HEK293T (cell line): ENCODE measurements at regions not wholly inside any gene's neighbourhood (a gene's known extent, or its start where the extent isn't known, plus 50 kb on each side); places are given as distances from the start of the nearest gene placed in this dataset.

Experiments used
- CTCF ChIA-PET: fragments of 350-600 bp; formaldehyde crosslinking; extraction: SDS; loops from one replicate; lab custom pipeline; 2021; ENCODE audit warnings: antibody characterized with exemption, inconsistent platforms; lab: Yijun Ruan, JAX
- POLR2A ChIA-PET: fragments of 350-600 bp; formaldehyde crosslinking; extraction: SDS; loops from one replicate; lab custom pipeline; 2020; ENCODE audit warnings: antibody characterized with exemption, inconsistent platforms; lab: Yijun Ruan, JAX
- DNase-seq: peaks from one replicate; pipeline ENCODE4 v3.0.0; 2012; ENCODE audit warnings: mixed read lengths; ENCODE audit errors: extremely low spot score
- ARNT ChIP-seq: fragments of 450-650 bp; IDR thresholded peaks from 2 replicates; pipeline ENCODE4 v1.6.1; 2017; ENCODE audit warnings: mild to moderate bottlenecking
- BHLHE40 ChIP-seq: fragments of 450-650 bp; IDR thresholded peaks from 2 replicates; pipeline ENCODE4 v1.6.1; 2016; ENCODE audit warnings: mild to moderate bottlenecking, moderate library complexity, borderline replicate concordance
- CTBP1 ChIP-seq: fragments of 450-650 bp; IDR thresholded peaks from 2 replicates; pipeline ENCODE4 v1.6.1; 2016; ENCODE audit warnings: borderline replicate concordance
- ELF4 ChIP-seq: fragments of 450-650 bp; IDR thresholded peaks from 2 replicates; pipeline ENCODE4 v1.6.1; 2017; ENCODE audit warnings: antibody characterized with exemption
- FOXA1 ChIP-seq: fragments of 450-650 bp; IDR thresholded peaks from 2 replicates; pipeline ENCODE4 v1.6.1; 2016; ENCODE audit warnings: mild to moderate bottlenecking
- FOXK2 ChIP-seq: fragments of 450-650 bp; IDR thresholded peaks from 2 replicates; pipeline ENCODE4 v1.6.1; 2016; ENCODE audit warnings: mild to moderate bottlenecking
- FOXM1 ChIP-seq: fragments of 450-650 bp; IDR thresholded peaks from 2 replicates; pipeline ENCODE4 v1.6.1; 2017; ENCODE audit warnings: mild to moderate bottlenecking, borderline replicate concordance
- HDGF ChIP-seq: fragments of 450-650 bp; IDR thresholded peaks from 2 replicates; pipeline ENCODE4 v1.6.1; 2017; ENCODE audit warnings: antibody characterized with exemption, borderline replicate concordance
- L3MBTL2 ChIP-seq: fragments of 450-650 bp; conservative IDR thresholded peaks from 2 replicates; pipeline ENCODE4 v1.6.1; 2016; ENCODE audit warnings: mild to moderate bottlenecking
- LEF1 ChIP-seq: fragments of 450-650 bp; IDR thresholded peaks from 2 replicates; pipeline ENCODE4 v1.6.1; 2017; ENCODE audit warnings: mild to moderate bottlenecking, borderline replicate concordance
- NFRKB ChIP-seq: fragments of 450-650 bp; IDR thresholded peaks from 2 replicates; pipeline ENCODE4 v1.6.1; 2016; ENCODE audit warnings: mild to moderate bottlenecking, moderate library complexity
- SP1 ChIP-seq: fragments of 450-650 bp; IDR thresholded peaks from 2 replicates; pipeline ENCODE4 v1.6.1; 2017
- SUZ12 ChIP-seq: fragments of 450-650 bp; IDR thresholded peaks from 2 replicates; pipeline ENCODE4 v1.6.1; 2016; ENCODE audit warnings: mild to moderate bottlenecking
- TARDBP ChIP-seq: fragments of 450-650 bp; IDR thresholded peaks from 2 replicates; pipeline ENCODE4 v1.6.1; 2016
- ZNF384 ChIP-seq: fragments of 450-650 bp; IDR thresholded peaks from 2 replicates; pipeline ENCODE4 v1.6.1; 2016
- TF ChIP-seq, protein P1 (sequence below): fragments of 450-650 bp; IDR thresholded peaks from 2 replicates; pipeline ENCODE4 v1.6.1; 2016

DNA sequence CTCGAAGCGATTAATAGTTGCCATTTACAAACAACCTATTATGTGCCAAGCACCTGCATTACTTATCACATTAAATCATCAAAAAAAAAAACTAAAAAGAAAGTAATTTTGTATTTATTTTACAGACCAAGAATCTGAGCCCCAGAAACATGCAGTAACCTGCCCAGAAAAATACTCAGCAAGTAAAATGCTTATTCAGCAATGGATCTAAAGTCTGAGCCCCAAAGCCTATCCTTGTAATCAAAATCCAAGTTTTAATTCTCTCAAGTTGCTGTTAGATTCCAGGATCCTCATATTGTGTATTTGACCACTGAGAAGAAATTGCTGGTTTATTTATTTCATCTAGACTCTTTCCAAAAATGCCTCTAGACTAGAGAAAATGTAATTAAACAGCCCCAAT, 783.3 kb upstream of the API5 start:
- ChIA-PET POLR2A (no interaction called here), CTCF (no interaction called here)
- no peak for DNase-seq
- TF ChIP-seq HDGF, result no peak
- TF ChIP-seq ZNF384, result no peak
- no peak for TF ChIP-seq FOXM1
- no peak for TF ChIP-seq SP1
- TF ChIP-seq FOXK2, result no peak
- no peak for TF ChIP-seq L3MBTL2
- TF ChIP-seq, protein P1, sequence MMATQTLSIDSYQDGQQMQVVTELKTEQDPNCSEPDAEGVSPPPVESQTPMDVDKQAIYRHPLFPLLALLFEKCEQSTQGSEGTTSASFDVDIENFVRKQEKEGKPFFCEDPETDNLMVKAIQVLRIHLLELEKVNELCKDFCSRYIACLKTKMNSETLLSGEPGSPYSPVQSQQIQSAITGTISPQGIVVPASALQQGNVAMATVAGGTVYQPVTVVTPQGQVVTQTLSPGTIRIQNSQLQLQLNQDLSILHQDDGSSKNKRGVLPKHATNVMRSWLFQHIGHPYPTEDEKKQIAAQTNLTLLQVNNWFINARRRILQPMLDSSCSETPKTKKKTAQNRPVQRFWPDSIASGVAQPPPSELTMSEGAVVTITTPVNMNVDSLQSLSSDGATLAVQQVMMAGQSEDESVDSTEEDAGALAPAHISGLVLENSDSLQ, result no peak

DNA sequence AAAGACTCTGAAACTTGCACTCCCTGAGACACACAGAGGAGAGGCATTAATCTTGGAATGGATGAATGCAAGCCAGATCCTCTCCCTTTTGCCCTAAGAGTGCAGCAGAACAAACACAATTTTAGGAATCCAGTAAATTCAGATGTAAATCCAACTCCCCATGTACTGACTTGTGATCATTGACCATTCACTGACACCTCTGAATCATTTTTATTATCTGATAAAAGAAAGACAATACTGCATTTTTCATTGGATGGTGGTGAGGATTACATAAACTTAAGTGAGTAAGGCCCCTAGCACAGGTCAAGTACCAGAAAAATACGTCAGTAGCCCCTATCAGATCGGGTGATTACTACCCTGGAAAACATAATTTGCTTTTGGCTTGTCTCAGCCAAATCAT, 782.9 kb upstream of the API5 start:
- TF ChIP-seq, protein P1, result no peak
- TF ChIP-seq SUZ12, result no peak
- no peak for TF ChIP-seq BHLHE40
- no peak for TF ChIP-seq TARDBP
- no peak for TF ChIP-seq FOXK2
- no peak for TF ChIP-seq HDGF
- TF ChIP-seq FOXM1, result no peak
- no peak for TF ChIP-seq ARNT
- no peak for TF ChIP-seq NFRKB
- TF ChIP-seq CTBP1, result no peak
- no peak for TF ChIP-seq ZNF384
- no peak for TF ChIP-seq ELF4
- TF ChIP-seq FOXA1, result no peak
- no peak for TF ChIP-seq LEF1
- TF ChIP-seq L3MBTL2, result no peak
- TF ChIP-seq SP1, result no peak
- CTCF ChIA-PET, result no interaction called here
- POLR2A ChIA-PET, result no interaction called here
- DNase-seq, result no peak

DNA sequence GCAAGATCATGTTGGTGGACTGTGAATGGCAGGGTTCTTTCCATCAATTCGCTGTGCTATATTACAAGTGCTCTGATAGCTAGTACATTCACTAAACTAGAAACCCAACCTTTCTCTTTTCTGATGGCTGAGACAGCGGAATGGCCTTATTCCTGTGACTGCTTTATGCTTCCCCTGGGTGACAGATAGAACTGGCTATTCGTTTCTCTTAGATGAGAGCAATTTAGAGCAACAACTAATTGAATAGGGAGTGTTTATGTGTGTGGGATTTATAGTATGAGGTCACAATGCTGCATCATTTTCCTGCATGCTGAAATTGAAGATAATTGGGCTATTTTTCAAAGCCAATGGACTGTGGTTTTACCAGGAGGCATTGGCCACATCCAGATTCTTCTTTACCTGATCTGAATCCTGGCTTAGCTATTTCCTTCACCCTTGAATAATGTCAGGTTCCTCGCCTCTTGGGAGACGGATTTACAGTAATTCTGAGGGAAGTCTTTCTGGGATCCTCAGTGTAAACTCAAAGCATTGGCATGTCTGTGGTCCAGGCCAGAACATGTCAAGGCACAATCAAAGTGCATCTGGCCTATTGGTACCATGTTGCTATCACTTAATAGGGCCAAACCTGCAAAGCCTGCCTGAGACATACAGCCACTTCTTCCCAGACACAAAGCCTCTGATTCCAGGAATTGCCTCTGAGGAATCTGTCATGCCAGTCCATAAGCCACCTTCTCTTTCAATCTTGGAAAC, 775.0 kb upstream of the API5 start:
- POLR2A ChIA-PET, result no interaction called here
- no peak for DNase-seq
- TF ChIP-seq HDGF (no peak), LEF1 (no peak), NFRKB (no peak), L3MBTL2 (no peak), TARDBP (no peak), SP1 (no peak), ELF4 (no peak), BHLHE40 (no peak), FOXK2 (no peak), ARNT (no peak), CTBP1 (no peak), ZNF384 (no peak)
- TF ChIP-seq, protein P1, result no peak
- CTCF ChIA-PET, result no interaction called here

DNA sequence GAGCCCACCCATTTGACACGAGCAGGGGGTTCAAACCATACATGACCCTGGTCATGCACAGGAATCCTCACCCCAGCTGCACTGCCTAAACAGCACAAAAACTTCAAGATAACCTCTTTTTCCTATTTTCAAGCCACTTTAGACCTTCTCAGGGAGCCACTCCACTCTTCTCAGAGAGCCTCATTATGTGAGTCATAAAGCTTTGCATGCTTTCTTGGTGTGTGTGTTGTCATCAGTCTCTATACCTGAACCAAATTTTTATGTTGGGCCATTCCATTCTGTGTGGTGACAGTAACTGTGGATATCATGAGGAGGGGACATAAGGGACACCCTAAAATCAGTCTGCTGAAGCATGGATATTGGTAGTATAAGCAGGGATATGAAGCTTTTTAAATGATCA, 769.5 kb upstream of the API5 start:
- ChIA-PET POLR2A (no interaction called here), CTCF (no interaction called here)
- no peak for TF ChIP-seq L3MBTL2
- DNase-seq, result no peak

DNA sequence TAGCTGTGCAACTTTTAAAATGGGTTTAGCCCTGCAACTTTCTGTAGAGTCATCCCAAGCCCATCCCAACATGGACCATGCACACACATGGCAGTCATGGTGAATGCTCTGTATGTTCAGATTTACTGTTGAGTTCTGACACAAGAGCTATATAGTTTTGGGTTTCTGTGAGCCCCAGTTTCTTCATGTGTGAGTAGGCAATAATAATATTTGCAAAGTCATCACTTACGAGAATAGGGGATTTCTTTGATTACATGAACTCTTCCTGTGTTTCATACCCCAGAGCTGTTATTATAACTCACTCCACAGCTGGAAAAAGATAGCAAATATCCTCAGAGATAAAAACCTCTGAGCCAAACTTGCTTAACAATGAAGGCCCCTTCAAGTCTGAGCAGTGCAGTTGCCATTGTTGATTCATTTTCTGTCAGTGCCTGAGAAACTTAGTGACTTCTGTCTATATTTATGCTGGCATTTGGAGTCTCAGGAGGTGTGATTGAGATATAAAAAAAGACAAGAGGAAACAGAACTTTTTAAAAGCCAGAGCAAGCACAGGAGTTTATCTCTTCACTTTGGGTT, 767.9 kb upstream of the API5 start:
- POLR2A ChIA-PET, result no interaction called here
- CTCF ChIA-PET, result no interaction called here

DNA sequence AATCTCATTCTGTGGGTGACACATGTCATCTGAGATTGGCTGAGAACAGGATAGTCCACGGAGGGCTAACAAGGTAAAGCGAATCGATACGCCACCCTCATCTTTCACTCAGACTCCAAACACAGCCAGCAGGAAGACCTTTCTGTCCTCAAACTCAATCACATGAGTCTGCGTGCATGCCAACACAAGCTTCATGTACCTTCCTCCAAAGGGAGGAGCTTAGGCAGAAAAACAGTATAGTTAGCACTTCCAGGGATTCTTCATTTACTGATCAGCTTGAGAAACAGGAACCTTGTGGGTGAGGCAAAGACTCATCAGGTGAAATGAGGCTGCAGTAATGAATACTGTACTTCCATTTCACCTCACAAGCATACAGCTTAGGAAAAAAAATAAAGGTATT, 767.1 kb upstream of the API5 start:
- POLR2A ChIA-PET, result no interaction called here
- no peak for DNase-seq
- TF ChIP-seq CTBP1, result no peak
- no peak for TF ChIP-seq FOXK2
- TF ChIP-seq L3MBTL2, result no peak
- no peak for TF ChIP-seq FOXM1
- no peak for TF ChIP-seq ZNF384
- TF ChIP-seq ARNT, result no peak
- no peak for TF ChIP-seq LEF1
- no peak for TF ChIP-seq TARDBP
- no peak for TF ChIP-seq BHLHE40
- TF ChIP-seq HDGF, result no peak
- TF ChIP-seq ELF4, result no peak
- no peak for TF ChIP-seq NFRKB
- TF ChIP-seq SUZ12, result no peak
- TF ChIP-seq SP1, result no peak
- TF ChIP-seq, protein P1, result no peak
- TF ChIP-seq FOXA1, result no peak
- CTCF ChIA-PET, result no interaction called here

More for the DNA sequence above, 767.9 kb upstream of the API5 start:
- no peak for DNase-seq
- TF ChIP-seq ZNF384 (no peak), FOXK2 (no peak), LEF1 (no peak)
